D721Med (cell line): ENCODE measurements at regions not wholly inside any gene's neighbourhood (a gene's known extent, or its start where the extent isn't known, plus 50 kb on each side); places are given as distances from the start of the nearest gene placed in this dataset.

Source experiments
- DNase-seq: peaks from one replicate; pipeline ENCODE4 v3.0.0; 2011; ENCODE audit warnings: low spot score; ENCODE audit not compliant: insufficient read length
- FAIRE-seq: peaks from 2 replicates; lab custom pipeline; 2011; peaks lifted over from hg19 to GRCh38; lab: Jason Lieb, UNC
- TF ChIP-seq, protein P1 (sequence below): IDR thresholded peaks from 2 replicates; pipeline ENCODE4 v1.5.1; 2012; ENCODE audit warnings: mild to moderate bottlenecking, control low read depth; ENCODE audit not compliant: insufficient read depth; ENCODE audit errors: missing control alignments

DNA sequence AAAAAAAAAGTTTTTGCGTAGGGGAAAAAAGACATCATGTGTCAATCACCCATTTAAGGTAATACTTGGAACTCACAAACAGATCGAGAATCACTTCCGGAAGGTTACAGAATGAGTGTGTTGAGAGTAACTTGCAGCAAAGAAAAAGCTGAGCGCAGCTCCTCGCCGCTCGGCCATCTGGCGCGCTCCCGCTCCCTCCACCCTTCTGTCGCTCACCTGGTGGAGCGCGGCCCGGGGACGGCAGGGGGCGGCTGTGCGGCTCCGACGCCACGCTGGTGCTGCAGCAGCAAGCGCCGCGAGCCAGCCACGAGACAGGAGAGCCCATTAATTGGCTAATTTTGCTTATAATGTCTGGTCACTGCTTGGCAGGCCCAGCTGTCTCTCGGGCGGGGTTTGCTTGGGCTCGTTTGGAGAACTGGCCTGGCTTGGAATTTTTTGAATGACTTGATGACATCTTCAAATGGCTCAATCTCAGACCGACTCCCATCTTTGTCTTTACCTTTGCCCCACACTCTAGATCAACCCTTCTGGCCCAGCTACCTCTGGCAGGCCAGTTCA lies 601.8 kb downstream of the CCDC171 start:
- DNase-seq = no peak
- FAIRE-seq = no peak
- TF ChIP-seq, protein P1, sequence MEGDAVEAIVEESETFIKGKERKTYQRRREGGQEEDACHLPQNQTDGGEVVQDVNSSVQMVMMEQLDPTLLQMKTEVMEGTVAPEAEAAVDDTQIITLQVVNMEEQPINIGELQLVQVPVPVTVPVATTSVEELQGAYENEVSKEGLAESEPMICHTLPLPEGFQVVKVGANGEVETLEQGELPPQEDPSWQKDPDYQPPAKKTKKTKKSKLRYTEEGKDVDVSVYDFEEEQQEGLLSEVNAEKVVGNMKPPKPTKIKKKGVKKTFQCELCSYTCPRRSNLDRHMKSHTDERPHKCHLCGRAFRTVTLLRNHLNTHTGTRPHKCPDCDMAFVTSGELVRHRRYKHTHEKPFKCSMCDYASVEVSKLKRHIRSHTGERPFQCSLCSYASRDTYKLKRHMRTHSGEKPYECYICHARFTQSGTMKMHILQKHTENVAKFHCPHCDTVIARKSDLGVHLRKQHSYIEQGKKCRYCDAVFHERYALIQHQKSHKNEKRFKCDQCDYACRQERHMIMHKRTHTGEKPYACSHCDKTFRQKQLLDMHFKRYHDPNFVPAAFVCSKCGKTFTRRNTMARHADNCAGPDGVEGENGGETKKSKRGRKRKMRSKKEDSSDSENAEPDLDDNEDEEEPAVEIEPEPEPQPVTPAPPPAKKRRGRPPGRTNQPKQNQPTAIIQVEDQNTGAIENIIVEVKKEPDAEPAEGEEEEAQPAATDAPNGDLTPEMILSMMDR = peak; percentile 34

DNA sequence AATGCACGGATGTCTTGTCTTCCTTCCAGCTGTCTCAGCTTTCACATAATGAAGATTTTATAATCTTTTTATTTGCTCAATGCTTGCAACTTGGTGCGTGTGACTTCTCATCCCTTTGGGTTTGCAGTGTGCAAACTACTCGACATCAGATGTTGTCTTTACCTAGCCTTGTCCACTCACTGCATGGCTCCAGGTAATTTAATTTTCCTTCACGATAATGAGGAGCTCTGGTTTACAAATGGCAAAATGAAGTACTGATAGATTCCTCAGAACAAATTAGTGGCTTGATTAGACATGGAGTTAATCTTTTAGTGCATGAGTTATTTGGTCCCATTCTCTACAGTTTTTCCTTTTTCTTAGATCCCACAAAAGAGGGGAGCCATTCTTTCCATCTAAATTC lies 603.0 kb downstream of the CCDC171 start:
- no peak for FAIRE-seq
- DNase-seq = no peak
- TF ChIP-seq, protein P1 = no peak

DNA sequence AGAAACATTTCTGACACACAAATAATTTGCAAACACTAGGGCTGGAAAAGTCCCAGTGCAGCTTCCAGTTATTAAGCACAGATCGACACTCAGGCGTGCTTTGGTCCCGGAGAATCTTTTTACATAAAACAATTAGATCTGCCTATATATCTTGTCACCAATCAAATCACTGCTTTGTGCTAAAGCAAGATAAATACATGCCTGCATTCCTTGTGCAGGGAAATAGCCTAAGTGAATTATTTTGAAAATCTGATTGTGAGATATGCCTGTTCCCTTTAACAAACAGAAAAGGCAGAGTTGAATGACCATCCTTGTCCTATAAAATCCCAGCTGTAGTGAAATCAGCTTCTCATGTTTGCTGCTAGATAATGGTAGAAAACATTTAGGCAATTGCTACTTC lies 604.4 kb downstream of the CCDC171 start:
- FAIRE-seq = no peak
- TF ChIP-seq, protein P1 = no peak
- DNase-seq = no peak

DNA sequence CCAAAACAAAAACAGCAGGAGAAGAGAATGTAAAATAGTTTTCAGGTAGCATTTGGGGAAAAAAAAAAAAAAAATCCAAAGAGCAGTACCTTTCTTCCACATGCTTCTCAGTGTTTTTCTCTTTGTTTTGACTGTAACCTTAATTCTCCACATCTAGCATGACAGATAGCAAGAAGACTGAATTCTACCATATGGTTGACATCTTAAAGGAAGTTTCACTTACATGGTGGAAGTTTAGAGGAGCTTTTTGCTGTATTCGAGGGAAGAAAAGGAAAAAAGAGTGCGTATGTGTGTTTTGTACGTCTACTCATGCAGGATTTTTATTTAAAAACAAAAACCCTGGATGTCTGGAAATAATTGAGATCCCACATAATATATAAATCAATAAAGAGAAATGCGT lies 604.8 kb downstream of the CCDC171 start:
- TF ChIP-seq, protein P1 = no peak
- DNase-seq (no peak), FAIRE-seq (no peak)

DNA sequence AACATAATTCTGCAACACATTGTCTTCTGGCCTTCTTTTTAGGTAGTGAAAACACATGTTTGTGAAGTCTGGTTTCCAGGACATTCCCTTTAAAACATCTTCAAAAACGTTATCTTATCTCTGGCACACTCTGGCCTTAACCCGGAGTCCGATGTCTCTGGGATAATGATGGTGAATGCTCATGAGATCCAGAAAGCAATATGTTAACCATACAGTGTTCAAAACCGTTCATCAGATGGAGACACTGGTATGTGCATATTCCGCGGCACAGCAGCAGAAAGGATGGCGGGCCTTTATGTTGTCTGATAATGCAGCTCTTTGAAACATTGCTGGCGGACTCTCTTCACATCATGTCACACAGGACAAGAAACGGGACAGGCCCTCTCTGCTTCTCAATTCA lies 605.2 kb downstream of the CCDC171 start:
- DNase-seq = no peak
- TF ChIP-seq, protein P1 = no peak
- FAIRE-seq = no peak

DNA sequence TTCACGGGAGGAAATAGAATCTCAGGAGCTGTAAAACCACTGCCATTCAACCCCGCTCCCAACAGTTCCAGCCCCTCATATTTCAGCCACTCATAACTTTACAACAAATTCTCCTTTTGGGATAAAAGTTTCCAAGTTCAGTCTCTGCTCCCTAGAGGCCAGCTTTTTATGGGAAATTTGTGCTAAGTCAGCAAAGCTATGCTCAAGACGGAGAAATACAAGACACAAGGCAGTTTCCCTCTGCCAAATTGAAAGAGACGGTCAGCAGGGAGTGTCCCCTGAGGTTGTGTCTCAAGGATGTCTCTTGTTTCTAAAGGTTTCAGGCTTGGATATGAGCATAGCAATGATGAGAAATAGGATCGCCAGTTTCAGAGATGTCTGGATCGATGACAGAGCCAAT lies 608.6 kb downstream of the CCDC171 start:
- TF ChIP-seq, protein P1 = no peak
- no peak for FAIRE-seq
- no peak for DNase-seq

DNA sequence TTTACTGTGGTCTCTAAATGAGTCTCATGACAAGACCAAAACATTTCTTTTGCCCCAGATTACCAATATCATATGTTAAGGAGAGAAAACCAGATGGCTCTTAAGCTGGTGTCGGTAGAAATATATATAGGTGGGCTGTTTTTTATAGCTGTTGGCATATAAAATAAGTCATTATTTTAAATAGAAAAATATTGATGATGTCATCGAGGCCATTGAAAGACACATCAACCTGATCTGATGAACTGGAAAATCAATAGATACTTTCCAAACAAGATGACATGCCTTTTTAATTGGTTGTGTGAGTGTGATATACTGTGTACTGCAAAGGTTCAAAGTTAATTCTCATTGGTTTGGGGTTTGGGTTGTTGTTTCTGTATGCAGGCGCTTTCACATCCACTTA lies 617.3 kb downstream of the CCDC171 start:
- TF ChIP-seq, protein P1 = no peak
- FAIRE-seq (no peak), DNase-seq (no peak)
